Suprapubic skin (tissue), 3 donors: ENCODE measurements at regions not wholly inside any gene's neighbourhood (a gene's known extent, or its start where the extent isn't known, plus 50 kb on each side); places are given as distances from the start of the nearest gene placed in this dataset.

Experiments
- CTCF ChIP-seq, 2 donors: fragments of 200-600 bp in 1 of 2; fragments of 450-650 bp in 1 of 2; sonication (generic) in 1 of 2; IDR thresholded peaks; one replicate each; pipeline ENCODE4 v1.5.1; 2016 to 2019; ENCODE audit warnings: antibody characterized with exemption in 2 of 2, mild to moderate bottlenecking in 1 of 2, moderate library complexity in 1 of 2
- EP300 ChIP-seq: sonication (generic); formaldehyde crosslinking; IDR thresholded peaks from one replicate; pipeline ENCODE4 v1.6.1; 2017; ENCODE audit warnings: antibody characterized with exemption
- POLR2A ChIP-seq, 2 donors: fragments of 450-650 bp; IDR thresholded peaks; one replicate each; pipeline ENCODE4 v1.6.1; 2017; ENCODE audit warnings: antibody characterized with exemption in 2 of 2, mild to moderate bottlenecking in 2 of 2, moderate library complexity in 2 of 2

GRCh38 chr13:60699636-60700035 lies 302.6 kb downstream of the TDRD3 start:
- TF ChIP-seq CTCF (IDR thresholded peaks at IDR 0.05) (no peak), POLR2A (IDR thresholded peaks at IDR 0.05) (no peak), EP300 (no peak)
